ENCODE measurements at regions not wholly inside any gene's neighbourhood (a gene's known extent, or its start where the extent isn't known, plus 50 kb on each side); places are given as distances from the start of the nearest gene placed in this dataset.

DNA sequence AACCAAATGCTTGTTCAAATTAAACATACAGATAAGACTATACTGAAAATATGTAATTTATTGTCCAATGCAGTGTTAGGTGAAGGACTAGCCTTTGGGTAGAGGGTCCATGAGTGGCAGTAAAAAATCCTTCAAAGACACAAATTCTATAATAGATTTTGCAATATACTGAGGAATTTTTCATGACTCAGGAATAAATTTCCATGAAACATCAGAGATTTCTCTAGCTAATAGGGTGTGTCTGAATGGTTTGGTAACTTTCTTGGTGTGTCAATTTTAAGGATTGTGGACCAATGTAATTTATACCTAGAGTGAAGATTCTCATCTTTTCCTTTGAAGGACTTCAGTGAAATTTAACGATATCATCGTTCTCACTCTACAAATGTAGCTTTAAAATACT lies 546.7 kb downstream of the SLITRK5 start:
- H3K27ac ChIP-seq, result no peak overlapping the region
- DNase-seq (ENCODE audit: low spot score), result no peak
- POLR2A ChIA-PET (ENCODE audit: low non-redundant PET), result no interaction called here
- TF ChIP-seq, protein P1, sequence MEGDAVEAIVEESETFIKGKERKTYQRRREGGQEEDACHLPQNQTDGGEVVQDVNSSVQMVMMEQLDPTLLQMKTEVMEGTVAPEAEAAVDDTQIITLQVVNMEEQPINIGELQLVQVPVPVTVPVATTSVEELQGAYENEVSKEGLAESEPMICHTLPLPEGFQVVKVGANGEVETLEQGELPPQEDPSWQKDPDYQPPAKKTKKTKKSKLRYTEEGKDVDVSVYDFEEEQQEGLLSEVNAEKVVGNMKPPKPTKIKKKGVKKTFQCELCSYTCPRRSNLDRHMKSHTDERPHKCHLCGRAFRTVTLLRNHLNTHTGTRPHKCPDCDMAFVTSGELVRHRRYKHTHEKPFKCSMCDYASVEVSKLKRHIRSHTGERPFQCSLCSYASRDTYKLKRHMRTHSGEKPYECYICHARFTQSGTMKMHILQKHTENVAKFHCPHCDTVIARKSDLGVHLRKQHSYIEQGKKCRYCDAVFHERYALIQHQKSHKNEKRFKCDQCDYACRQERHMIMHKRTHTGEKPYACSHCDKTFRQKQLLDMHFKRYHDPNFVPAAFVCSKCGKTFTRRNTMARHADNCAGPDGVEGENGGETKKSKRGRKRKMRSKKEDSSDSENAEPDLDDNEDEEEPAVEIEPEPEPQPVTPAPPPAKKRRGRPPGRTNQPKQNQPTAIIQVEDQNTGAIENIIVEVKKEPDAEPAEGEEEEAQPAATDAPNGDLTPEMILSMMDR (conservative IDR thresholded peaks at IDR 0.05; ENCODE audit: low read depth), result no peak
- CTCF ChIA-PET, result no interaction called here

GRCh38 chr13:88223958-88224357 lies 552.8 kb downstream of the SLITRK5 start:
- ChIA-PET POLR2A (ENCODE audit: low non-redundant PET) (no interaction called here), CTCF (interaction anchor here (0.6 kb wide), 1 partner anchor 1437 kb away, joined by 4 read pairs; no protein-coding TSS in a partner anchor)
- H3K27ac ChIP-seq, result no peak overlapping the region
- TF ChIP-seq, protein P1 (conservative IDR thresholded peaks at IDR 0.05; ENCODE audit: low read depth), result no peak
- DNase-seq (ENCODE audit: low spot score), result no peak

- DNase-seq (ENCODE audit: low spot score), result no peak
- no peak overlapping the region for H3K27ac ChIP-seq
- ChIA-PET CTCF (no interaction called here), POLR2A (ENCODE audit: low non-redundant PET) (no interaction called here)
- TF ChIP-seq, protein P1 (conservative IDR thresholded peaks at IDR 0.05; ENCODE audit: low read depth), result no peak
These were observed 564.3 kb downstream of the SLITRK5 start for GRCh38 chr13:88235441-88235840.

DNA sequence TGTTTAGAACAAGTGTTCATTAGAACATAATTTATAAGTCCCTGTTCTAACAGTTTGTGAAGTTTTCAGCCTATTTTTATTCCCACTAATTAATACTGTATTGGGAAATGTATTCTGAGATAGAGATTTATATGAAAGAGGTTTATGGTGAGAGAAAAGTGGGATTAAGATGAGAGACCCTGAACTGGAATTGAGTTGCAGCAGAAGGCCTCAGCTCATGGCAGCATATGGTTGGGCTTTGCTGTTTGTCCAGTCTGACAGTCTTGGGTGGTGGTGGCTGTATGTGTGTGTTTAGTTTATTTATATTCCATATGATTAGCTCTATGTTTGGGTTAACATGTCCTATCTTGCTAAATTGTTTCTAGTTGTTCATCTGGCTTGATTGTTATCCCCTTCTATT lies 575.1 kb downstream of the SLITRK5 start:
- no peak for DNase-seq (ENCODE audit: low spot score)
- no peak overlapping the region for H3K27ac ChIP-seq
- ChIA-PET POLR2A (ENCODE audit: low non-redundant PET) (no interaction called here), CTCF (no interaction called here)
- TF ChIP-seq, protein P1 (conservative IDR thresholded peaks at IDR 0.05; ENCODE audit: low read depth), result no peak

- no peak for DNase-seq (ENCODE audit: low spot score)
- H3K27ac ChIP-seq, result no peak overlapping the region
- ChIA-PET CTCF (no interaction called here), POLR2A (ENCODE audit: low non-redundant PET) (no interaction called here)
- TF ChIP-seq, protein P1 (conservative IDR thresholded peaks at IDR 0.05; ENCODE audit: low read depth), result no peak
These were observed 577.2 kb downstream of the SLITRK5 start for GRCh38 chr13:88248393-88248792.

- ChIA-PET POLR2A (ENCODE audit: low non-redundant PET) (no interaction called here), CTCF (no interaction called here)
- TF ChIP-seq, protein P1 (conservative IDR thresholded peaks at IDR 0.05; ENCODE audit: low read depth), result no peak
These were observed 586.5 kb downstream of the SLITRK5 start for GRCh38 chr13:88257706-88258105.

DNA sequence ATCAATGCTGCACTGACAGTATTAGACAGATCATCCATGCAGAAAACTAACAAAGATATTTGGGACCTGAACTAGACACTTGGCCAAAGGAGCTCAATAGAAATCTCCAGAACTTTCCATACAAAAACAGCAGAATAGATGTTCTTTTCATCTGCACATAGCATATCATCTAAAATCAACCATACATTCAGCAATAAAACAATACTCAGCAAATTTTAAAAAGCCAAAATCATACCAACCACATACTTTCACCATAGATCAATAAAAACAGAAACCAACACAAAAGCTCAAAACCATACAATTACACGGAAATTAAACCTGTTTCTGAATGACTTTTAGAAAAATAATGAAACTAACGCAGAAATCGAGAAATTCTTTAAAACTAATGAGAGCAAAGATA lies 592.6 kb downstream of the SLITRK5 start:
- CTCF ChIA-PET, result interaction anchor here (0.6 kb wide), 1 partner anchor 319 kb away, joined by 4 read pairs; no protein-coding TSS in a partner anchor
- H3K27ac ChIP-seq, result no peak overlapping the region
- TF ChIP-seq, protein P1 (conservative IDR thresholded peaks at IDR 0.05; ENCODE audit: low read depth), result no peak
- no peak for DNase-seq (ENCODE audit: low spot score)
- POLR2A ChIA-PET (ENCODE audit: low non-redundant PET), result no interaction called here

More at GRCh38 chr13:88257706-88258105, 586.5 kb downstream of the SLITRK5 start:
- no peak for DNase-seq (ENCODE audit: low spot score)
- H3K27ac ChIP-seq, result no peak overlapping the region

Data from RWPE1 (cell line).